Uterus (tissue), 3 donors: ENCODE measurements at regions not wholly inside any gene's neighbourhood (a gene's known extent, or its start where the extent isn't known, plus 50 kb on each side); places are given as distances from the start of the nearest gene placed in this dataset.

Experiments used
- DNase-seq, 2 donors: peaks; one replicate each; pipeline ENCODE4 v3.0.0-alpha.2; 2019 to 2020
- H3K27ac ChIP-seq, 2 donors: fragments of 200-600 bp; sonication (generic); 1 replicate in 1 of 2; 2 replicates in 1 of 2; pipeline ENCODE4 v1.5.1; 2016 to 2018
- H3K27me3 ChIP-seq, 2 donors: fragments of 200-600 bp; sonication (generic); one replicate each; pipeline ENCODE4 v1.5.1; 2018 to 2019; ENCODE audit warnings: control low read depth in 1 of 2
- H3K36me3 ChIP-seq, 2 donors: fragments of 200-600 bp; sonication (generic); one replicate each; pipeline ENCODE4 v1.5.1; 2019; ENCODE audit warnings: control low read depth in 1 of 2
- H3K4me1 ChIP-seq, 2 donors: fragments of 200-600 bp; sonication (generic); one replicate each; pipeline ENCODE4 v1.5.1; 2018 to 2019; ENCODE audit warnings: control low read depth in 1 of 2
- H3K4me3 ChIP-seq, 2 donors: fragments of 200-600 bp; sonication (generic); 1 replicate in 1 of 2; 2 replicates in 1 of 2; pipeline ENCODE4 v1.5.1; 2018 to 2019; ENCODE audit warnings: mild to moderate bottlenecking in 1 of 2
- H3K9me3 ChIP-seq, 2 donors: fragments of 200-600 bp; sonication (generic); one replicate each; pipeline ENCODE4 v1.5.1; 2019; ENCODE audit warnings: control low read depth in 1 of 2
- POLR2A ChIP-seq, 2 donors: fragments of 450-650 bp; IDR thresholded peaks; one replicate each; pipeline ENCODE4 v1.6.1; 2016; ENCODE audit warnings: antibody characterized with exemption in 2 of 2, mild to moderate bottlenecking in 1 of 2, moderate library complexity in 1 of 2
- intact Hi-C: fragments of 100-400 bp; cut with DNase I; formaldehyde crosslinking; loops from one replicate; pipeline ENCODE4 v1.15.1; 2023; ENCODE audit warnings: low total_unique reads
- TF ChIP-seq, protein P1 (sequence below), 4 experiments: fragments of 200-600 bp in 2 of 4; fragments of 450-650 bp in 2 of 4; sonication (generic) in 2 of 4; IDR thresholded peaks; one replicate each; pipeline ENCODE4 v1.5.1; 2016 to 2019; ENCODE audit warnings: antibody characterized with exemption in 4 of 4, mild to moderate bottlenecking in 2 of 4, moderate library complexity in 1 of 4
- donor health status: DM: yes; HTN: yes; CAD: no.

DNA sequence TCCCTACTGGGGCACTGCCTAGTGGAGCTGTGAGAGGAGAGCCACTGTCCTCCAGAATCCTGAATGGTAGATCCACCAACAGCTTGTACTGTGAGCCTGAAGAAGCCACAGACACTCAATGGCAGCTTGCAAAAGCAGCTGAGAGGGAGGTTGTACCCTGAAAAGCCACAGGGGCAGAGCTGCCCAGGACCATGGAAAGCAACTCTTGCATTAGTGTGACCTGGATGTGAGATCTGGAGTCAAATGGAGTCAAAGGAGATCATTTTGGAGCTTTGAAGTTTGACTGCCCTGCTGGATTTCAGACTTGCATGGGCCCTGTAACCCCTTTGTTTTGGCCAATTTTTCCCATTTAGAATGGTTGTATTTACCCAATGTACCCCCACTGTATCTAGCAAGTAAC, 871.4 kb upstream of the PRMT6 start:
- Histone ChIP-seq H3K4me3 (no peak overlapping the region), H3K27me3 (no peaks in the 10 kb centered on the region), H3K9me3 (no peaks in the 10 kb centered on the region), H3K36me3 (no peaks in the 10 kb centered on the region), H3K4me1 (no peaks in the 10 kb centered on the region), H3K27ac (no peak overlapping the region)
- no peak for DNase-seq
- TF ChIP-seq, protein P1, sequence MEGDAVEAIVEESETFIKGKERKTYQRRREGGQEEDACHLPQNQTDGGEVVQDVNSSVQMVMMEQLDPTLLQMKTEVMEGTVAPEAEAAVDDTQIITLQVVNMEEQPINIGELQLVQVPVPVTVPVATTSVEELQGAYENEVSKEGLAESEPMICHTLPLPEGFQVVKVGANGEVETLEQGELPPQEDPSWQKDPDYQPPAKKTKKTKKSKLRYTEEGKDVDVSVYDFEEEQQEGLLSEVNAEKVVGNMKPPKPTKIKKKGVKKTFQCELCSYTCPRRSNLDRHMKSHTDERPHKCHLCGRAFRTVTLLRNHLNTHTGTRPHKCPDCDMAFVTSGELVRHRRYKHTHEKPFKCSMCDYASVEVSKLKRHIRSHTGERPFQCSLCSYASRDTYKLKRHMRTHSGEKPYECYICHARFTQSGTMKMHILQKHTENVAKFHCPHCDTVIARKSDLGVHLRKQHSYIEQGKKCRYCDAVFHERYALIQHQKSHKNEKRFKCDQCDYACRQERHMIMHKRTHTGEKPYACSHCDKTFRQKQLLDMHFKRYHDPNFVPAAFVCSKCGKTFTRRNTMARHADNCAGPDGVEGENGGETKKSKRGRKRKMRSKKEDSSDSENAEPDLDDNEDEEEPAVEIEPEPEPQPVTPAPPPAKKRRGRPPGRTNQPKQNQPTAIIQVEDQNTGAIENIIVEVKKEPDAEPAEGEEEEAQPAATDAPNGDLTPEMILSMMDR (IDR thresholded peaks at IDR 0.05), result no peak
- TF ChIP-seq POLR2A (IDR thresholded peaks at IDR 0.05), result no peak
- intact Hi-C loops, result no loop called here

DNA sequence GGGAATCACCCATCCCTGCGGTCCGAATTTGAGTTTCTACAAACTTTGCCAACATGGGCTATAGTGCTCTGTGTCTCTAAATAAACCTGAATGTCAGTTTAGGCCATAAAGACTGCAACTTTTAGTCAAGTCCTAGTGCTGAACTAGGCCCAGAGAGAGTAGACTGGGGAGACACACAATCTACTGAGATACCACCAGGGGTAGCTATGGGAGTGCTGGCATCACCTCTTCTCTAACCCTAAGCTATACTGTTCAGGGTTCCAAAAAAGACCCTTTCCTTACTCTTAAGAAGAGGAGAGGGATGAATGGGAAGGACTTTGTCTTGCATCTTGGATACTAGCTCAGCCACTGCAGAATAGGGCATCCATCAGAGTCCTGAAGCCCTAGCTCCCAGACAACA, 866.7 kb upstream of the PRMT6 start:
- TF ChIP-seq POLR2A (IDR thresholded peaks at IDR 0.05), result no peak
- TF ChIP-seq, protein P1 (IDR thresholded peaks at IDR 0.05), result no peak
- no peak overlapping the region for H3K4me3 ChIP-seq
- H3K9me3 ChIP-seq, result no peaks in the 10 kb centered on the region
- H3K36me3 ChIP-seq, result no peaks in the 10 kb centered on the region
- no peaks in the 10 kb centered on the region for H3K4me1 ChIP-seq
- H3K27me3 ChIP-seq, result no peaks in the 10 kb centered on the region
- H3K27ac ChIP-seq, result no peak overlapping the region
- intact Hi-C loops, result no loop called here
- DNase-seq, result no peak

DNA sequence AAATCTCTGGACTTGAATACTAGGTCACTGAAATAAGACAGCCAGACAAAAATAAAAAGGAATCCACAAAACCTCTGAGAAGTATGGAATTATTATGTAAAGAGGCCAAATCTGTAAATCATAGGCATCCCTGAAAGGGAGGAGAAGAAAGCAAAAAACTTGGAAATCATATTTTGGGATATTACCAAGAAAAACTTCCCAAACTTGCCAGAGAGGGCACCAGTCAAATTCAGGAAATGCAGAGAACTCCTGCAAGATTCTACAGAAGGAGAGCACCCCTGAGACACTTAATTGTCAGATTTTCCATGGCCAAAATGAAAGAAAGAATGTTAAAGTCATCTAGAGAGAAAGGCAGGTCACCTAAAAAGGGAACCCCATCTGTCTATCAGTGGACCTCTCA, 862.3 kb upstream of the PRMT6 start:
- Histone ChIP-seq H3K9me3 (no peaks in the 10 kb centered on the region), H3K27ac (no peak overlapping the region), H3K36me3 (no peaks in the 10 kb centered on the region), H3K27me3 (no peaks in the 10 kb centered on the region), H3K4me3 (no peak overlapping the region), H3K4me1 (no peaks in the 10 kb centered on the region)
- intact Hi-C loops, result no loop called here
- TF ChIP-seq POLR2A (IDR thresholded peaks at IDR 0.05), result no peak
- DNase-seq, result no peak

DNA sequence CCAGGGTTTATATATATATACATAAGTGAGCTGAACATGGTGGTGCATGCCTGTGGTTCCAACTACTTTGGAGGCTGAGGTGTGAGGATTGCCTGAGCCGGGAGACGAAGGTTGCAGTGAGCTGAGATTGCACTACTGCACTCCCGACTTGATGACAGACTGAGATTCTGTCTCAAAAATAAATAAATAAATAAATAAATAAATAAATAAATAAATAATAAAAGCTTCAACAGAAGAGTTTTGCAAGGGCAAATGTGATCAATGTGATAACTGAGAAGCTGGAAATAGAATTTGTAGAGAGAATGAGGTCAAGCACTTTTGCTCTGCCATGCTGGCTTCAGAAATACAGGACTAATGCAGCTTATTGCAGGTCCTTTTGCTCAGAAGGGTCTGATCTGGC, 855.8 kb upstream of the PRMT6 start:
- Histone ChIP-seq H3K27me3 (no peaks in the 10 kb centered on the region), H3K36me3 (no peaks in the 10 kb centered on the region), H3K9me3 (no peaks in the 10 kb centered on the region), H3K4me1 (no peaks in the 10 kb centered on the region), H3K4me3 (no peak overlapping the region), H3K27ac (no peak overlapping the region)
- intact Hi-C loops, result no loop called here
- TF ChIP-seq, protein P1 (IDR thresholded peaks at IDR 0.05), result no peak
- TF ChIP-seq POLR2A (IDR thresholded peaks at IDR 0.05), result no peak
- DNase-seq, result no peak

DNA sequence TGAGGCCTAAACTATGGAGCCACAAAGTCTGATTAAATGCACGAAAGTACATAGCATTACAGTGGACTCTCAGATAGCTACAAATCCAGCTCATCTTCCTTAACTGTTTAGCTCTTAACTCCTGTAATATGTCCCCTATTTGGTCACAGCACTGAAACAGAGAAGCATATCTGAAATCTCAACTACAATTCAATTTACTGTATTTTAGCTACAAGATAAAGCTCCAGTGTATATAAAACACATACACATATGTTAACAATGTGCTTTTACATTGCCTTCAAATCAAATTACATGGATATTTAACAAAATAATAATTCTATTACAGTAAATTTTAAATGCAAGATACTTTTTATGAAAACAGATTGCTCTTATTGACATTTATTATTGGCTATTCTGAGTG, 849.3 kb upstream of the PRMT6 start:
- intact Hi-C loops, result no loop called here
- Histone ChIP-seq H3K9me3 (no peaks in the 10 kb centered on the region), H3K27ac (no peak overlapping the region), H3K4me3 (no peak overlapping the region), H3K4me1 (no peaks in the 10 kb centered on the region), H3K27me3 (no peaks in the 10 kb centered on the region), H3K36me3 (no peaks in the 10 kb centered on the region)
- DNase-seq, result no peak
- TF ChIP-seq POLR2A (IDR thresholded peaks at IDR 0.05), result no peak
- TF ChIP-seq, protein P1 (IDR thresholded peaks at IDR 0.05), result no peak

DNA sequence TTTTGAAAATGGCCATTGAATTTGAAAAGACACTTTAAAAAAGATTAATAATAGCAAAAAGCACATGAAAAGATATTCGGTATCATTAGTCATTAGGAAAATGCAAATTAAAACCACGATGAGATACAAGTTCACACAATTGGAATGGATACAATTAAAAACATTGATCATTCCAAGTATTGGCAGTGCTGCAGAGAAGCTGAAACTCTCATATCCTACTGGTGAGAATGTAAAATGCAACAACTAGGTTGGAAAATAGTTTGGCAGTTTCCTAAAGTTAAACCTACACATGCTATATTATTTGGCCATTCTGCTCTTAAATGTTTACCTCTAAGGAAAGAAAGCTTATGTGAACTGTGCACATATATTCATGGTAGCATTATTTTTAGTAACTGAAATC, 838.7 kb upstream of the PRMT6 start:
- Histone ChIP-seq H3K9me3 (no peaks in the 10 kb centered on the region), H3K27ac (no peak overlapping the region), H3K36me3 (no peaks in the 10 kb centered on the region), H3K27me3 (no peaks in the 10 kb centered on the region), H3K4me3 (no peak overlapping the region), H3K4me1 (no peaks in the 10 kb centered on the region)
- intact Hi-C loops, result no loop called here
- TF ChIP-seq, protein P1 (IDR thresholded peaks at IDR 0.05), result no peak
- TF ChIP-seq POLR2A (IDR thresholded peaks at IDR 0.05), result no peak
- no peak for DNase-seq
